ENCODE measurements at regions not wholly inside any gene's neighbourhood (a gene's known extent, or its start where the extent isn't known, plus 50 kb on each side); places are given as distances from the start of the nearest gene placed in this dataset.

GRCh38 chr3:182435860-182436259 is 357.4 kb upstream of the ATP11B start:
- TF ChIP-seq GABPA (IDR thresholded peaks at IDR 0.05; ENCODE audit: low read depth) (no peak), POLR2AphosphoS5 (IDR thresholded peaks at IDR 0.05; ENCODE audit: low read depth) (no peak)

Data from HL-60 (cell line).